ENCODE measurements at regions not wholly inside any gene's neighbourhood (a gene's known extent, or its start where the extent isn't known, plus 50 kb on each side); places are given as distances from the start of the nearest gene placed in this dataset.
"Not testable (repeated sequence)": the region's sequence is repeated elsewhere in the genome, so short reads cannot be mapped to it uniquely, and the experiment has no call there.

DNA sequence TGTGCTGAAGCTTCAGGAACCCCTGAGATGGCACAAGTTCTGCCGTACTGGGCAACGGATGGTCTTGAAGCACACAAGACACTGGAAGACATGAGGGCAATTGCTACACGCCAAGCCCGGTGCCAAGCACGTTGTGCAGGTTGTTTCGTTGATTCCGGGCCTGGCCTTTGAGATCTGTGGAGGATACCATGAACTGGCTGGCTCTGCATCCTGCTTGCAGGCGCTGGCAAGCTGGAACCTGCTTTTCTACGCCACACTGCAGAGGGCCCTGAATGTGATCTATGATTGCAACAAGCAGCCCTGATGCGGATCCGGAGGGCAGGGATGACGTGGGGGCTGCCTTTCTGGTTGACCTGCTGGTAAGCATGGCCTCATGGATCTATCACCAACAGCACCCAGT is 262.5 kb upstream of the ATP10A start:
- DNase-seq (ENCODE audit: low read depth) = no peak

GRCh38 chr15:26119322-26119721 is 256.2 kb upstream of the ATP10A start:
- DNase-seq (ENCODE audit: low read depth) = no peak

DNA sequence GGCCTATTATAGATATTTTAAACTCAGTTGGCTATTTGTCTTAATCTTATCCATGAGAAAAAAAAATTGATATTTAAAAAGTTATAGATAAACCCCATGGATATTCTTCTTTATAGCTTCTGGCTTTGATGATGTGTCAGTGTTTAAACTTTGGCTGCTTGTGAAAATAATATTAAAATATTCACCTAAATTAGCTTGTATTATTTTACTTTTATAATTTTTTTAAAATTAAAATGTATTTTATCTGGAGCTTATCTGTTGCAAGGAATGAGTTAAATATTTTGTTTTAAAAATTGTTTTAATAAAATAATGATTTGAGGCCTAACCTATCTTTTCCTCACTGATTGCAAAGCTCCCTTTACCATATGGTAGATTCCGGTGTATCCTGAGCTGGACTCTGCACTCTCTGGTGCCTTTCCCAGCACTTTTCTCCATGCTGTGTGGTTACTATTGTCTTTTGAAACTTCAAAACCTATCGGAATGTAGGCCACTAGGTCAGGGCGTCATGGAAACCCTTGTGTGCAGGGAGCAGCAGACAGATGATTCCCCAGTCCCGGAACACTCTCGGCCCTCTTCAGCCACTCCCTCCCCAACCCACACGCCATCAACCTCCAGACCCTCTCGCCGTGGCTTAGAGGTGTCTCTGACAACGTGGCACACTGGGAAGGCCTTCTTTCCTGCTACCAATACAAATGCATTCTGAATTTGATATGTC is 252.3 kb upstream of the ATP10A start:
- DNase-seq (ENCODE audit: low read depth) = no peak

DNA sequence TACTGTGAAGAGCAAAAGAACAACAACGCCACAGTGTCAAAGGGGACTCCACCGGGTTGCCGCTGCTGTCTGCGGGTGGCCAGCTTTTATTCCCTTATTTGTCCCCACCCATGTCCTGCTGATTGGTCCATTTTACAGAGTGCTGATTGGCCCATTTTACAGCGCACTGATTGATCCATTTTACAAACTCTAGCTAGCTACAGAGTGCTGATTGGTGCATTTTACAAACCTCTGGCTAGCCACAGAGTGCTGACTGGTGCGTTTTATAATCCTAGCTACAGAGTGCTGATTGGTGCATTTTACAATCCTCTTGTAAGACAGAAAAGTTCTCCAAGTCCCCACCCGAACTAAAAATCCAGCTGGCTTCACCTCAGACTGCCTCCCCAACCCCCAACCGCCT is 251.0 kb upstream of the ATP10A start:
- DNase-seq (ENCODE audit: low read depth) = not testable (repeated sequence)

DNA sequence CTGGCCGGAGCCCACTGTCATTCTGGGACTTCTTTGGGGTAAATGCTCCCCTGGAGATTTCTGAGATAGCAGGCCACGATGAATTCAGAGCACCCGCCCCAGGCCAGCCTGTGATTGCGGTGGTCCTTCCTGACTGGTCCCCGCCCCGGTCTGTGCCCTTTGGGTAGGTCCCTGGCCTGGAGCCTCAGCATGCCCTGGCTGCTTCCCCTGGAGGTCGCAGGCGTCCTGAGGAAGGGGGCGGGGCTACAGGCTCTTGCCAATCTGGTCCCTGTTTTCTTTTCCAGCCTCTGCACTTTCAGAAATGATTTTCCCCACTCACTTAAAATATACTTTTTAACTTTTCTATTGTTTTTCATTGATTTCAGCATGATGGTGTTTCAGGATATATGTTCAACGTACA is 250.2 kb upstream of the ATP10A start:
- DNase-seq (ENCODE audit: low read depth) = no peak

DNA sequence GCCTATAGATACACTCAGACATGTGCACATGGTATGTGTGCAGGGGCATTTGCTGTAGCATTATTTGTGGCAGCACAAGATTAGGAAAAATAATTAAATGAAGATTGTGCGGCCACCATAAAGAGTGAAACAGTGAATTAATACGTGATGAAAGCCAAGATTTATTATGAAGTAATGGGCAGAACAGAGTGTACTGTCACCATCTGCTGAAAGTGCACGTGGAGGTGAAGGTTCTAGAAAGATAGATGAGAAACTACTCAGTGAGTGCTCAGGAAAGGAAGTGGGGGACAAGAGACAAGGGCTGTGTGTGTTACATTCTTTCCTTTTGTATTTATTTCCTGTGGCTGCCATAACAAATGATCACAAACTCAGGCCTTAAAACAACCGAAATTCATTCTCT is 246.1 kb upstream of the ATP10A start:
- no peak for DNase-seq (ENCODE audit: low read depth)

DNA sequence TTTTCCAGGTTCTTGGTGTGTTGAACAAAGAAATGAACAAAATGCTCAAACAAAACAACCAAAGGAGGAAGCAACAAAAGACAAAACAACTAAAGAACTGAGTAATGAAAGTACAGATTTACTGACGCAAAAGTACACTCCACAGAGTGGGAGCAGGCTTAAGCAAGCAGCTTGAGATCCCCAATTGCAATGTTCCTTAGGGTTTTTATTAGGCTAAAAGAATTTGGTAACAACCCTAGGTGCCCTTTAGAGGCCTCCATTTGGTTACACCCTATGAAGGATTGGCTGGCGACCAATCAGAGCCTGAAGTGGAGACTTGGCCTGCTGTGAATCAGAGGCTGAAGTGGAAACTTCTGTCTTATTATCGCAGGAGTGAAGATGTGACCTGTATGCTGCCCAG is 243.4 kb upstream of the ATP10A start:
- no peak for DNase-seq (ENCODE audit: low read depth)

GRCh38 chr15:26103002-26103404 is 239.9 kb upstream of the ATP10A start:
- DNase-seq (ENCODE audit: low read depth) = no peak

DNA sequence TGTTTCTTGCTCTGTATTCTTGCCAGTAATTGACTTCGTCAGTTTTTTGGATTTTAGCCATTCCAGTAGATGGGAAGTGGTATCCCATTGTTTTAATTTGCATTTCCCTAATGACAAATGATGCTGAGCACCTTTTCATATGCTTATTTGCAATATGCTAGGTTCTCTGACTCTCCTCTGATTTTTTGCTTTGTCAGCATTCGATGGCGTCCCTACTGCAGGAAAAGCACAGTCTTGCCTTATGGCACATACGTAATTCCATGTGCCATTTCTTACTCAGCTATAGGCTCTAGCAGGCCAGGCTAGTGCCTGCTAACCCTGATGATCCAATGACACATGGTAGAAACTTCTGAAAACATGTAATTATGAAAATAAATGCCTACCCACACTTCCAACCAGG is 239.2 kb upstream of the ATP10A start:
- no peak for DNase-seq (ENCODE audit: low read depth)

- no peak for DNase-seq (ENCODE audit: low read depth)
Measured at GRCh38 chr15:26101443-26101842, 238.3 kb upstream of the ATP10A start.

GRCh38 chr15:26098801-26099200 is 235.7 kb upstream of the ATP10A start:
- DNase-seq (ENCODE audit: low read depth) = no peak

DNA sequence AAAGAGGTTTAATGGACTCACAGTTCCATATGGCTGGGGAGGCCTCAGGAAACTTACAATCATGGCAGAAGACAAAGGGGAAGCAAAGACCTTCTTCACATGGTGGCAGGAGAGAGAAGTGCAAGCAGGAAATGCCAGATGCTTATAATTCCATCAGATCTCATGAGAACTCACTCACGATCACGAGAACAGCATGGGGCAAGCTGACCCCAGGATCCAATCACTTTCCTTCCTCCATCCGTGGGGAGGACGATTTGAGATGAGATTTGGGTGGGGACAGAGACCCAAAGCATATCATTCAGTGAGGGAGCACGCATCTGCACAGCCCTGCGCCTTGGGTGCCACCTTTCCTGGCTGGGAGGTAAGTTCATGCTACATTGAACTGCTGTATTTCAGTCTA is 234.1 kb upstream of the ATP10A start:
- DNase-seq (ENCODE audit: low read depth) = no peak

GRCh38 chr15:26096581-26096980 is 233.5 kb upstream of the ATP10A start:
- no peak for DNase-seq (ENCODE audit: low read depth)

DNA sequence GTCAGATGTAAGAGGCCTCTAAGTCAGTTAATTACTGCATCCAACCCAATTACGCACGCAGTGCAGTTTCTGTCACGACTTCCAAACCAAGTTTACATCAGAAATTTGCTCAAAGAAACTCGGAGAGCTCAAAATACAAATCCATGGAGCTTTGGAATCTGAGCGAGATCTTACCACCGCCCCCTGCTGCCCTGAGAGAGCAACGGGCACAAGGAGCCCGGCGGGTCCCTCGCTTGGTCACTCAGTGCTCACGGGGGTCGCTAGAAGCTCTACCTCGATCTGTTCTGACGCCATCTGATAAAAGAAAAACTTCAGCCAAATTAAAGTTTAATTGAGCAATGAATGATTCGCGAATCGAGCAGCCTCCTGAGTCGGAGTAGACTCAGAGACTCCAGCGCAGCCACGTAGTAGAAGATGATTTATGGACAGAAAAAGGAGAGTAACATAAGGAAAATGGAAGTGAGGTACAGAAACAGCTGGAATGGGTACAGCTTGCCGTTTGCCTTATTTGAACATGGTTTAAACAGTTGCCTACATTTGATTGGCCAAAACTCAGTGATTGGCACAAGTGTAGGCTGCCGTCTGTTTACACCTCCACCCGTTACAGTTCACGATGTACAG is 232.7 kb upstream of the ATP10A start:
- no peak for DNase-seq (ENCODE audit: low read depth)

DNA sequence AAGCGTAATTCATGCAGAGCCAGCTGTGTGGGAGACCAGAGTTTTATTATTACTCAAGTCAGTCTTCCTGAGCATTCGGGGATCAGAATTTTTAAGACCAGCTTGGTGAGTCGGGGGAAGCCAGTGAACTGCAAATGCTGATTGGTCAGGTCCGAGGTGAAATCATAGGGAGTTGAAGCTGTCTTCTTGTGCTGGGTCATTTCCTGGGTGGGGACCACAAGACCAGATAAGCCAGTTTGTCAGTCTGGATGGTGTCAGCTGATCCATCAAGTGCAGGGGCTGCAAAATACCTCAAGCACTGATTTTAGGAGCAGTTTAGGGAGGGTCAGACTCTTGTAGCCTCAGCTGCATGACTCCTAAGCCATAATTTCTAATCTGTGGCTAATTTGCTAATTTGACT is 228.1 kb upstream of the ATP10A start:
- no peak for DNase-seq (ENCODE audit: low read depth)

GRCh38 chr15:26087881-26088280 is 224.8 kb upstream of the ATP10A start:
- no peak for DNase-seq (ENCODE audit: low read depth)

DNA sequence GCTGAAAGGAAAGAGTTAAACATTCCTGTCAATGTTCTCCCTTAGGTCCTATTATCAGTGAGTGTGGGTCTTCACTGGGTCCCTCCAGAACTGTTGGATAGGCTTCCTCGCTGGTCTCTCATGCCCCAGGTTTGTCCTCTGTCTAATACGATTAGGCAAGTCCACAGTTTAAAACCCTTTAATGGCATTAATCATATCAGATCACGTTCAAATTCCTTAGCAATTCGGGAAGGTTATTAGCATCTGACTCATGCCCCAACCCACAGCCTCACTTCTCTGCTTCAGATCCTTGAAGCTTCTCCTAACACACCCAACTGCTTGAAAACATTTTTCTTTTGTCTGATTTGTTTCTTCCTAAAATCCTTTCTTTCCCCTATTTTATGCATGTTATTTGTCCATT is 224.3 kb upstream of the ATP10A start:
- DNase-seq (ENCODE audit: low read depth) = no peak

DNA sequence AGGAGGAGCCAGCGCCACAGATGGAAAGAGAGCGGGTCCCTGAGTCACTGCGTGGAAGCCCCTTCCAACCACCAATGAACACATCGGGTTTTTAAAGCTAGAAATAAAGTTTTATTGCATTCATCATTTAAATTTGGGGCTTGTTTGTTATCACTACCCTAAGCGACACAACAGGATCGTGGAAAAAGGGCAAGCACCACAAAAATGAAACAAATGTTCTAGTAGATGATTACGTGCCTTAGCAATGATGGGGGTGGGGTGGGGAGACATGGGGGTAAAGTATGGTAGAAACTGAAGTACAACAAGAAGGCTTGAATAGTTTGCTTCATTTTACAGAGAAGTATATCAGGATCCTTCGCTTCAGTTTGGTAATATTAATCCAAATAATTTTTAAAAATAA is 221.6 kb upstream of the ATP10A start:
- no peak for DNase-seq (ENCODE audit: low read depth)

DNA sequence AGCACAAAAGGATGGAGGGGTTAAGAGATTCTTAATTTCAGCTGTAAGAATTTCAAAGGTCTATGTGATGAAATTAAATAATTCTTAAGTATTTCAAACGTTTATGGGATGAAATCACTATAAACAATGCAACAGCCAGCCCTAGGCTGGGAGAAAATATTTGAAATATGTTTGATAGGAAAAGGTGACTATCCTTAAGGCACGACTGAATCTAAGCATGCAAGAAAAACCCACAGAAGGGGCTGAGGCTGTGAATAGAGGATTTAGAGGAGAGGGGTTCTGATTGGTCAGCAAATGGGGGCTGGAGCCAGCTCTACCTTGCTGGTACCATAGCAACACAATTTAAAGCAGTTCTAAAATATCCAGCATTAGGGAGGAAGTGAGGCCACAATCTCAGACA is 220.8 kb upstream of the ATP10A start:
- no peak for DNase-seq (ENCODE audit: low read depth)

DNA sequence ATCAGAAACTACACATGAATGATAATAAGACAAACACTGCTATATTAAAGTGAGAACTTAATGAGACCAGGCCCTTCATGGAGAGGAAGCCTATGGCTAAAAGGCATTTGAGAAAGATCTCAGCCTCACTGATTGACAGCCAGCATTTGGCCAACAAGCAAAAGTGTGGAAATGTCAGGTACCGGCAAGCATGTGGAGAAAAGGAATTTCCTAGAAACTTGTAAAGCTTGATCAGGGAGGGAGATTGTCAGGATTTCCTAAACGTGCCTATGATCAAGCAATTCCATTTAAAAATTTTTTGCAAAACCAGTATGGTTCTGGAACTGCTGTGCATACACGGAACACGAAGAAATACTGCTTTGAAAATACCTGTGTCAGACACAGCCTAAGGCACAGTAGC is 220.3 kb upstream of the ATP10A start:
- no peak for DNase-seq (ENCODE audit: low read depth)

DNA sequence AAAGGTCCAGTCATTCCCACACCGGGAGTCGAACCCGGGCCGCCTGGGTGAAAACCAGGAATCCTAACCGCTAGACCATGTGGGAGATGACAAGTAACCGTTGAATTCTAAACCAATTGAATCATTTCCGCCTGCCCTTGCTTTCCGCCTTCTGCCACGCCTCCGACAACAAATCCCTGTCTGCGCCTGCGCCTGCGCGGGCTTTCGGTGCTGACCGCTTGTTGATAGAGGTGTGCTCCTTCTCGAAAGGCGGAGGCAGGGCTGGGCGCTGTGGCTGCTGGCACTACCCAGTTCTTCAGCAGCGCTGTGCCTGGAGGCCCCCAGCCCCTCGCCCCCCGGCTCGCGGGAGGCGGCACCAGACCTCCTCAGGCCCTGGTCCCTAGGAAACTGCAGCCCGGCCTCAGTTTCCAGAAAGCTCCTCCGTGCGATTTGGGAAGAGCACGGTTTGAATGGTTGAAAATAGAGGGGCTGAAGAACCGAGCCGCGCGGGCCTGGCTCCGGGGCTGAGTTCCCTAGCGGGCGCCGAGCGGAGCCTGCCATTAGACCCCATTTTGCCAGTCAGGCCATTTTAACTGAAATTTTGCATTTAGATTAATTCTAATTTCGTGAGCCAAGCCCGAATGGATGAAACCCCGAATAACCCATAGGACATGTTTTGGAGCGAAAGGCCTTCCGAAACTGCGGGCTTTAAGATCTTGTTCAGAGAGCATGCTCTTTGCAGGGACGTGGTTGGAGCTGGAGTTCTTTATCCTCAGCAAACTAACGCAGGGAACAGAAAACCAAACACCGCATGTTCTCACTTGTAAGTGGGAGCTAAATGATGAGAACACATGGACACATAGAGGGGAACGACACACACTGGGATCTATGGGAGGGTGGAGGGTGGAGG is 219.3 kb upstream of the ATP10A start:
- peak; percentile 90 for DNase-seq (ENCODE audit: low read depth)

GRCh38 chr15:26081758-26082220 is 218.7 kb upstream of the ATP10A start:
- DNase-seq (ENCODE audit: low read depth) = no peak

DNA sequence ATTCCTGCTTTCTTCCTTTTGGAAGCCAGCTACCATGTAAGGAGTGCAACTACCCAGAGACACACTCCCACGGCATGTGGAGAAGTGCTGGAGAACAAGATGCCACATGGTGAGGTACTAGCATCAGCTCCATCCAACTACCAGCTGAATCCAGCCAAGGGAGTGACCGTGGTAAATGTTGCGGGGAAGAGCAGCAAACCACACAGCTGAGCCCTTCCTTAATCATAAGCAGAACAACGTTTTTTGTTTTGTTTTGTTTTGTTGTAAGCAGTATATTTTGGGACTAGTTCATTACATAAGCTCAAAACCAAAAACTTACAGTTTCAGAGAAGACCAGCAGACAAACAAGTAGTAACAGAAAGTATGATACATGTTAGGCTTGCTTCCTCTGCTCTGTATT is 212.6 kb upstream of the ATP10A start:
- no peak for DNase-seq (ENCODE audit: low read depth)

Measured in stimulated activated CD8-positive, alpha-beta memory T cell treated with anti-CD3 and anti-CD28 coated beads, Interleukin-4, amount 100 ng/mL, for 24 hours (primary cell).